A549 (cell line): ENCODE measurements at regions not wholly inside any gene's neighbourhood (a gene's known extent, or its start where the extent isn't known, plus 50 kb on each side); places are given as distances from the start of the nearest gene placed in this dataset.

ENCODE experiments used
- CHD2 ChIP-seq: fragments of 150-350 bp; IDR thresholded peaks from 2 replicates; pipeline ENCODE4 v1.6.1; 2014; ENCODE audit warnings: low read length; ENCODE audit not compliant: partially characterized antibody
- EP300 ChIP-seq, 2 experiments: fragments of >200 bp; sonication (Bioruptor Twin); formaldehyde crosslinking; IDR thresholded peaks; 2 replicates in 1 of 2; 3 replicates in 1 of 2; pipeline ENCODE4 v1.6.1; 2016 to 2017
- KDM1A ChIP-seq: fragments of 200-600 bp; sonication (generic); IDR thresholded peaks from 2 replicates; pipeline ENCODE4 v1.6.1; 2016; ENCODE audit warnings: low read depth, mild to moderate bottlenecking
- POLR2A ChIP-seq: IDR thresholded peaks from 2 replicates; pipeline ENCODE4 v1.6.1; 2012; ENCODE audit warnings: mild to moderate bottlenecking, low read length
- RAD21 ChIP-seq, 2 experiments: fragments of >200 bp in 1 of 2; sonication (Bioruptor Twin) in 1 of 2; formaldehyde crosslinking in 1 of 2; IDR thresholded peaks in 1 of 2; conservative IDR thresholded peaks in 1 of 2; 2 replicates in 1 of 2; 3 replicates in 1 of 2; pipeline ENCODE4 v1.6.1; 2012 to 2018; ENCODE audit warnings: inconsistent platforms in 1 of 2
- TF ChIP-seq, protein P1 (sequence below): fragments of >200 bp; sonication (Bioruptor Twin); formaldehyde crosslinking; IDR thresholded peaks from 3 replicates; pipeline ENCODE4 v1.5.1; 2016
- TF ChIP-seq, protein P2 (sequence below): IDR thresholded peaks from 2 replicates; pipeline ENCODE4 v1.6.1; 2012
- TF ChIP-seq, protein P3 (sequence below): fragments of 200-600 bp; sonication (generic); IDR thresholded peaks from 2 replicates; pipeline ENCODE4 v1.6.1; 2016; ENCODE audit warnings: antibody characterized with exemption, mild to moderate bottlenecking, moderate library complexity

DNA sequence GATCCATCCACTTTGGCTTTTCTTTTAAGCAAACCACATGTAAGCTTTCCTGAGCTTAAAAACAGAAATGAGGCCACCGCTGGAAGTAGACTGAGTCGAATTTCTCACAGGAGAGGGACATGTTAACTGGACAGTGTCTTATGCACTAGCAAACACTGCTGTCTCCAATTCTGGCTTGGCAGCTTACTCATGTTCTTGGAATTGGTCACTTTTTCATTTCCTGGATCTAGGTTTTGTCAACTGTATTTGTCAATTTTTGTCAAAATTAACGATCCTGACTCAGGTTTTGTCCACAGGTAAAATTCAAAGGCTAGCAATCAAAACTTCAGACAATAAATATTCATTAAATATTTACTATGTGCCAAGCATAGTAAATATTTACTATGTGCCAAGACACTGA is 601.5 kb downstream of the RNF144B start:
- TF ChIP-seq, protein P1, sequence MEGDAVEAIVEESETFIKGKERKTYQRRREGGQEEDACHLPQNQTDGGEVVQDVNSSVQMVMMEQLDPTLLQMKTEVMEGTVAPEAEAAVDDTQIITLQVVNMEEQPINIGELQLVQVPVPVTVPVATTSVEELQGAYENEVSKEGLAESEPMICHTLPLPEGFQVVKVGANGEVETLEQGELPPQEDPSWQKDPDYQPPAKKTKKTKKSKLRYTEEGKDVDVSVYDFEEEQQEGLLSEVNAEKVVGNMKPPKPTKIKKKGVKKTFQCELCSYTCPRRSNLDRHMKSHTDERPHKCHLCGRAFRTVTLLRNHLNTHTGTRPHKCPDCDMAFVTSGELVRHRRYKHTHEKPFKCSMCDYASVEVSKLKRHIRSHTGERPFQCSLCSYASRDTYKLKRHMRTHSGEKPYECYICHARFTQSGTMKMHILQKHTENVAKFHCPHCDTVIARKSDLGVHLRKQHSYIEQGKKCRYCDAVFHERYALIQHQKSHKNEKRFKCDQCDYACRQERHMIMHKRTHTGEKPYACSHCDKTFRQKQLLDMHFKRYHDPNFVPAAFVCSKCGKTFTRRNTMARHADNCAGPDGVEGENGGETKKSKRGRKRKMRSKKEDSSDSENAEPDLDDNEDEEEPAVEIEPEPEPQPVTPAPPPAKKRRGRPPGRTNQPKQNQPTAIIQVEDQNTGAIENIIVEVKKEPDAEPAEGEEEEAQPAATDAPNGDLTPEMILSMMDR, result no peak
- TF ChIP-seq RAD21 (conservative IDR thresholded peaks at IDR 0.05 in 1 of 2, IDR thresholded peaks at IDR 0.05 in 1 of 2) (no peak), POLR2A (no peak), KDM1A (no peak), CHD2 (no peak), EP300 (IDR thresholded peaks at IDR 0.05) (no peak)
- TF ChIP-seq, protein P2, sequence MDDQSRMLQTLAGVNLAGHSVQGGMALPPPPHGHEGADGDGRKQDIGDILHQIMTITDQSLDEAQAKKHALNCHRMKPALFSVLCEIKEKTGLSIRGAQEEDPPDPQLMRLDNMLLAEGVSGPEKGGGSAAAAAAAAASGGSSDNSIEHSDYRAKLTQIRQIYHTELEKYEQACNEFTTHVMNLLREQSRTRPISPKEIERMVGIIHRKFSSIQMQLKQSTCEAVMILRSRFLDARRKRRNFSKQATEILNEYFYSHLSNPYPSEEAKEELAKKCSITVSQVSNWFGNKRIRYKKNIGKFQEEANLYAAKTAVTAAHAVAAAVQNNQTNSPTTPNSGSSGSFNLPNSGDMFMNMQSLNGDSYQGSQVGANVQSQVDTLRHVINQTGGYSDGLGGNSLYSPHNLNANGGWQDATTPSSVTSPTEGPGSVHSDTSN, result no peak
- TF ChIP-seq, protein P3, sequence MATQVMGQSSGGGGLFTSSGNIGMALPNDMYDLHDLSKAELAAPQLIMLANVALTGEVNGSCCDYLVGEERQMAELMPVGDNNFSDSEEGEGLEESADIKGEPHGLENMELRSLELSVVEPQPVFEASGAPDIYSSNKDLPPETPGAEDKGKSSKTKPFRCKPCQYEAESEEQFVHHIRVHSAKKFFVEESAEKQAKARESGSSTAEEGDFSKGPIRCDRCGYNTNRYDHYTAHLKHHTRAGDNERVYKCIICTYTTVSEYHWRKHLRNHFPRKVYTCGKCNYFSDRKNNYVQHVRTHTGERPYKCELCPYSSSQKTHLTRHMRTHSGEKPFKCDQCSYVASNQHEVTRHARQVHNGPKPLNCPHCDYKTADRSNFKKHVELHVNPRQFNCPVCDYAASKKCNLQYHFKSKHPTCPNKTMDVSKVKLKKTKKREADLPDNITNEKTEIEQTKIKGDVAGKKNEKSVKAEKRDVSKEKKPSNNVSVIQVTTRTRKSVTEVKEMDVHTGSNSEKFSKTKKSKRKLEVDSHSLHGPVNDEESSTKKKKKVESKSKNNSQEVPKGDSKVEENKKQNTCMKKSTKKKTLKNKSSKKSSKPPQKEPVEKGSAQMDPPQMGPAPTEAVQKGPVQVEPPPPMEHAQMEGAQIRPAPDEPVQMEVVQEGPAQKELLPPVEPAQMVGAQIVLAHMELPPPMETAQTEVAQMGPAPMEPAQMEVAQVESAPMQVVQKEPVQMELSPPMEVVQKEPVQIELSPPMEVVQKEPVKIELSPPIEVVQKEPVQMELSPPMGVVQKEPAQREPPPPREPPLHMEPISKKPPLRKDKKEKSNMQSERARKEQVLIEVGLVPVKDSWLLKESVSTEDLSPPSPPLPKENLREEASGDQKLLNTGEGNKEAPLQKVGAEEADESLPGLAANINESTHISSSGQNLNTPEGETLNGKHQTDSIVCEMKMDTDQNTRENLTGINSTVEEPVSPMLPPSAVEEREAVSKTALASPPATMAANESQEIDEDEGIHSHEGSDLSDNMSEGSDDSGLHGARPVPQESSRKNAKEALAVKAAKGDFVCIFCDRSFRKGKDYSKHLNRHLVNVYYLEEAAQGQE, result no peak
